Dendritic cell treated with granulocyte-macrophage colony-stimulating factor and Interleukin-4, amounts not matched to agents 40 ng/mL and 50 ng/mL, for 4 days (primary cell): ENCODE measurements at regions not wholly inside any gene's neighbourhood (a gene's known extent, or its start where the extent isn't known, plus 50 kb on each side); places are given as distances from the start of the nearest gene placed in this dataset.
"Not testable (repeated sequence)": the region's sequence is repeated elsewhere in the genome, so short reads cannot be mapped to it uniquely, and the experiment has no call there.

Source experiments
- H3K27ac Mint-ChIP-seq: one replicate; pipeline ENCODE4 v1.8.0; 2022; ENCODE audit warnings: mild to moderate bottlenecking, mixed read lengths
- H3K27me3 Mint-ChIP-seq: one replicate; pipeline ENCODE4 v1.8.0; 2022; ENCODE audit warnings: mild to moderate bottlenecking, mixed read lengths
- H3K36me3 Mint-ChIP-seq: one replicate; pipeline ENCODE4 v1.8.0; 2022; ENCODE audit warnings: low read depth, mixed read lengths
- H3K4me1 Mint-ChIP-seq: one replicate; pipeline ENCODE4 v1.8.0; 2022; ENCODE audit warnings: low read depth, mixed read lengths
- H3K4me3 Mint-ChIP-seq: one replicate; pipeline ENCODE4 v1.8.0; 2022; ENCODE audit warnings: mild to moderate bottlenecking, moderate library complexity, mixed read lengths
- H3K9me3 Mint-ChIP-seq: one replicate; pipeline ENCODE4 v1.8.0; 2022; ENCODE audit warnings: mixed read lengths
- intact Hi-C: fragments of 100-400 bp; cut with micrococcal nuclease; formaldehyde crosslinking; loops from one replicate; pipeline ENCODE4 v1.15.0; 2022

- H3K27me3 Mint-ChIP-seq, H3K9me3 Mint-ChIP-seq, H3K27ac Mint-ChIP-seq, intact Hi-C loops, H3K36me3 Mint-ChIP-seq, H3K4me3 Mint-ChIP-seq, H3K4me1 Mint-ChIP-seq: not testable (repeated sequence)
These were observed 77.6 kb upstream of the FAM72C start for GRCh38 chr1:144049365-144049764.

- H3K27ac Mint-ChIP-seq, H3K4me3 Mint-ChIP-seq: not testable (repeated sequence)
These were observed 74.9 kb upstream of the FAM72C start for GRCh38 chr1:144046645-144047044.

DNA sequence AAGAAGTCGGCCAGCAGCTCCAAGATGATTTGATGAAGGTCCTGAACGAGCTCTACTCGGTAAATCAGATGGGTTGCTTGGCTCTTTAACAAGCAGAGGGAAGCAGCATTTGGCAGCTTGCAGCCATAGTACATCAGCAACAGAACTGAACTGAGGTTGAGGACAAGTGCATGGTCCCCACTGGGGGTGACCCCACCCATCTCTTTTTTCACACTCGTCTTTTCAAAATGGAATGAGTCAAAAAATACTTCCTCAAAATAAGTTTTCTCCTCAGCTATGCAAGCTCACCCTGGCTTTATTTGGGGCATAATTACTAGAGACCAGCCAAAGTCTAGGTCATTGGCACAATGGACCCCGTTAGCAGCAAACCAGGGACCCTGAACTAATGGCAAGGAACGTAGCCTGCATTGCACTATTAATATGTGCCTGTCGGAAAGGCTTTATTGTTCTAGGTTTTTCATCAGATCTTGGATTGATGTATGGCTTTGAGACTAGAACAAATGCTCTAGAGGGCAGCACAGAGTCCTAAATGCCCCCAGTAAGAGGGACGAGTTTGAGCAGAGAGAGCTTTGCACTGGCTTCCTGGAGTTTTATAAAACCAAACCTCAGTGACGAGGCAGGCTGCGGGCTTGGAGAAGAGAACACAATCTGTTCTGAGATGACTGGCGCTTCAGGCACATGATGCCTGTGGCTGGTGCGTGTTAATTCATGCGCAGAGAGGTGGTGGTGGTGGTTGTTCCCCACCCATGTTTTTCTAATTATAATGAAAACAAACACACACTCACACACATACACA is 74.2 kb upstream of the FAM72C start:
- H3K27ac Mint-ChIP-seq, H3K9me3 Mint-ChIP-seq, H3K36me3 Mint-ChIP-seq, intact Hi-C loops, H3K4me1 Mint-ChIP-seq, H3K27me3 Mint-ChIP-seq, H3K4me3 Mint-ChIP-seq: not testable (repeated sequence)

More at GRCh38 chr1:144046645-144047044, 74.9 kb upstream of the FAM72C start:
- intact Hi-C loops, H3K9me3 Mint-ChIP-seq, H3K4me1 Mint-ChIP-seq, H3K27me3 Mint-ChIP-seq, H3K36me3 Mint-ChIP-seq: not testable (repeated sequence)

GRCh38 chr1:144042251-144042650 is 70.5 kb upstream of the FAM72C start:
- intact Hi-C loops, H3K36me3 Mint-ChIP-seq, H3K27me3 Mint-ChIP-seq, H3K4me3 Mint-ChIP-seq, H3K4me1 Mint-ChIP-seq, H3K9me3 Mint-ChIP-seq, H3K27ac Mint-ChIP-seq: not testable (repeated sequence)

GRCh38 chr1:144040293-144040692 is 68.5 kb upstream of the FAM72C start:
- H3K9me3 Mint-ChIP-seq, H3K27ac Mint-ChIP-seq, H3K27me3 Mint-ChIP-seq, H3K4me1 Mint-ChIP-seq, intact Hi-C loops, H3K36me3 Mint-ChIP-seq, H3K4me3 Mint-ChIP-seq: not testable (repeated sequence)

DNA sequence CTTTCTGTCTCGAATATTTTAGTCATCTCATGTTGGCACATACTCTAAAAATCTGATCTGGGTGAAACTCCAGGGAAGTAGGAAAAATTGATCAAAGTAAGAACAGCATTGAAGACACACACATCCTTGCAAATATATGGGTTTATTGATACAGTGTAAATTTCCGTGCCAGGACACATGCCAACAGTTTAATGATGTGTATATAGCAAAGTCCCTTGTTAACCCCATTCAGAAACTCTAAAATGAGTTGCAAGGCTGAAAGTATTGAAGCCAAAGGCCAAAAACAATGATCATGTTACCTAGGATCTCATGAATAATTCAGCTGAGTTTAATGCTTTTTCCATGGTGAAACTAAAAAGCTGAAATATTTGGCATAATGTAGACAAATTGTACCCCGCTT is 62.3 kb upstream of the FAM72C start:
- H3K4me1 Mint-ChIP-seq, H3K27ac Mint-ChIP-seq, H3K36me3 Mint-ChIP-seq, intact Hi-C loops, H3K27me3 Mint-ChIP-seq, H3K9me3 Mint-ChIP-seq, H3K4me3 Mint-ChIP-seq: not testable (repeated sequence)

GRCh38 chr1:144031550-144031949 is 59.8 kb upstream of the FAM72C start:
- H3K9me3 Mint-ChIP-seq, H3K4me1 Mint-ChIP-seq, intact Hi-C loops, H3K27me3 Mint-ChIP-seq, H3K36me3 Mint-ChIP-seq, H3K4me3 Mint-ChIP-seq, H3K27ac Mint-ChIP-seq: not testable (repeated sequence)

DNA sequence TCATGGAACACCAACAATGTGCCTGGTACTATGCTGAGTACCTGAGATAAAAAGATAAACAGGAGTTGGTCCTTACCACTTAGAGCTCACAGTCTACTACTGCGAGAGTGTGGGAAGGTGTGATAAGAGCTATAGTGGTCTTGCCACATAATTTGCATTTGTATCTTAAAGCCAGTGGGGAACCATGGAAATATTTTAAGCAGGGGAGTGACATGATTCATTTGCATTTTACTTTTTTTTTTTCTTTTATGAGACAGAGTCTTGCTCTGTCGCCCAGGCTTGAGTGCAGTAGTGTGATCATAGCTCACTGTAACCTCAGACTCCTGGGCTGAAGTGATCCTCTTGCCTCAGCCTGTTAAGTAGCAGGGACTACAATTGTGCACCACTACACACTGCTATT is 54.2 kb upstream of the FAM72C start:
- H3K36me3 Mint-ChIP-seq, H3K4me3 Mint-ChIP-seq, H3K9me3 Mint-ChIP-seq, H3K27ac Mint-ChIP-seq, H3K4me1 Mint-ChIP-seq, intact Hi-C loops, H3K27me3 Mint-ChIP-seq: not testable (repeated sequence)

GRCh38 chr1:144021690-144022384 is 50.1 kb upstream of the FAM72C start:
- intact Hi-C loops, H3K27me3 Mint-ChIP-seq, H3K36me3 Mint-ChIP-seq, H3K4me1 Mint-ChIP-seq, H3K9me3 Mint-ChIP-seq, H3K27ac Mint-ChIP-seq, H3K4me3 Mint-ChIP-seq: not testable (repeated sequence)
